ENCODE measurements at regions not wholly inside any gene's neighbourhood (a gene's known extent, or its start where the extent isn't known, plus 50 kb on each side); places are given as distances from the start of the nearest gene placed in this dataset.

DNA sequence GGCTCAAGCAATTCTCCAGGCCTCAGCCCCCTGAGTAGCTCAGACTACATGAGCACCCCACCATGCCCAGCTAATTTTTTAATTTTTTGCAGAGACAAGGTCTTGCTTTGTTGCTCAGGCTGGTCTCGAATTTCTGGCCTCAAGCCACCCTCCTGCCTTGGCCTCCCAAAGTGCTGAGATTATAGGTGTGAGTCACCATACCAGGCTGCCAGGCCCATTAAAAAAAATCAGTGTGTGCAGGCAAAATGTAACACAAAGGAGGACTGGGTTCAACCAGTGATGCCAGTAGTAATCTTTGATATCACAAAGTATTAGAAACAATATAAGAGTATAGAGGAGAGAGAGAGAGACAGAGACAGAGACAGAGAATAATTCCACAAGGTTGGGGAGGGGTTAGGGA lies 322.7 kb downstream of the MSX2 start:
- no peak for DNase-seq
- Histone ChIP-seq H3K4me1 (ENCODE audit: control insufficient read depth, insufficient read depth, low read length, poor library complexity, severe bottlenecking) (no peaks in the 10 kb centered on the region), H3K27me3 (replicated peaks; ENCODE audit: control insufficient read depth, insufficient read depth, low read length, poor library complexity, severe bottlenecking) (no peaks in the 10 kb centered on the region), H3K9me3 (ENCODE audit: control insufficient read depth, low read length) (no peaks in the 10 kb centered on the region), H3K36me3 (ENCODE audit: control insufficient read depth, insufficient read depth, low read length) (no peaks in the 10 kb centered on the region), H3K4me3 (ENCODE audit: insufficient read depth, low read depth, low read length, poor library complexity, severe bottlenecking) (no peak overlapping the region), H3K27ac (ENCODE audit: insufficient read depth, low read length, poor library complexity, severe bottlenecking) (no peak overlapping the region)

DNA sequence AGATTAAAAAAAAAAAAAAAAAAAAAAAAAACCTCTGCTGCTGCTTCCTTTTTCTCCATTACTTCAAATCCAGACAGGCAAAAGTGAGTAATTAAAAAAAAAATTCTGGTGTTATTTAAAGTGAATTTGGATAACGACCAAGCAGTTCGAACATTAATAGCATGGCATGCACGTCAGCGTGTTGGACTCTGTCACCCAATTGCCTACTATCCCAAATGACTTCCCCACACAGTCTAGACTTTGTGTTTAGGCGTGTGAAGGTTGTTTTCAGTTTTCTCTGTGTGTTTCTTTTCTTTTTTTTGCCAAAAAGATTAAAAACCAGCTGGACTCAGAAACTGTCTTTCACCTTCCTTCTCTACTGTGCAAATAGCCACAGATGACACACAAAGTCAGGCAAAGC lies 321.4 kb downstream of the MSX2 start:
- H3K27ac ChIP-seq (ENCODE audit: insufficient read depth, low read length, poor library complexity, severe bottlenecking): no peak overlapping the region
- H3K9me3 ChIP-seq (ENCODE audit: control insufficient read depth, low read length): no peaks in the 10 kb centered on the region
- DNase-seq: no peak
- H3K36me3 ChIP-seq (ENCODE audit: control insufficient read depth, insufficient read depth, low read length): no peaks in the 10 kb centered on the region
- H3K4me1 ChIP-seq (ENCODE audit: control insufficient read depth, insufficient read depth, low read length, poor library complexity, severe bottlenecking): no peaks in the 10 kb centered on the region
- H3K4me3 ChIP-seq (ENCODE audit: insufficient read depth, low read depth, low read length, poor library complexity, severe bottlenecking): no peak overlapping the region
- H3K27me3 ChIP-seq (replicated peaks; ENCODE audit: control insufficient read depth, insufficient read depth, low read length, poor library complexity, severe bottlenecking): no peaks in the 10 kb centered on the region

DNA sequence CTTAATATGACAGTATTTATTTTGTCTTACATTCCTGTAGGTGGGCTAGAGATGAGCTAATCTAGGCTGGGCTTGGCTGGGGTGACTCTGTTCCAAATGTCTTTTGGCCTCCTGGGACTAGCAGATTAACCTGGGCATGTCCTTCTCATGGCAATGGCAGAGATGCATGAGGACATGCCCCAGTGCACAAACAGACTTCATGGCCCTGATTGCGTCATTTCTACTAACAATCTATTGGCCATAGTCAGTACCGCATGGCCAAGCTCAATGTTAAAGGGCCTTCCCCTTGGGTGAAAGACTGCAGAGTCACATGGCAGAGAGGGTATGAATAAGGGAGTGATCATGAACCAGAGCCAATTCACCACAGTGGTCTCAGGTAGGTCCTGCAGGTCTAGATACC lies 313.4 kb downstream of the MSX2 start:
- no peaks in the 10 kb centered on the region for H3K9me3 ChIP-seq (ENCODE audit: control insufficient read depth, low read length)
- H3K27me3 ChIP-seq (replicated peaks; ENCODE audit: control insufficient read depth, insufficient read depth, low read length, poor library complexity, severe bottlenecking): no peaks in the 10 kb centered on the region
- no peaks in the 10 kb centered on the region for H3K36me3 ChIP-seq (ENCODE audit: control insufficient read depth, insufficient read depth, low read length)
- no peak overlapping the region for H3K27ac ChIP-seq (ENCODE audit: insufficient read depth, low read length, poor library complexity, severe bottlenecking)
- no peak for DNase-seq
- no peak overlapping the region for H3K4me3 ChIP-seq (ENCODE audit: insufficient read depth, low read depth, low read length, poor library complexity, severe bottlenecking)
- no peaks in the 10 kb centered on the region for H3K4me1 ChIP-seq (ENCODE audit: control insufficient read depth, insufficient read depth, low read length, poor library complexity, severe bottlenecking)

DNA sequence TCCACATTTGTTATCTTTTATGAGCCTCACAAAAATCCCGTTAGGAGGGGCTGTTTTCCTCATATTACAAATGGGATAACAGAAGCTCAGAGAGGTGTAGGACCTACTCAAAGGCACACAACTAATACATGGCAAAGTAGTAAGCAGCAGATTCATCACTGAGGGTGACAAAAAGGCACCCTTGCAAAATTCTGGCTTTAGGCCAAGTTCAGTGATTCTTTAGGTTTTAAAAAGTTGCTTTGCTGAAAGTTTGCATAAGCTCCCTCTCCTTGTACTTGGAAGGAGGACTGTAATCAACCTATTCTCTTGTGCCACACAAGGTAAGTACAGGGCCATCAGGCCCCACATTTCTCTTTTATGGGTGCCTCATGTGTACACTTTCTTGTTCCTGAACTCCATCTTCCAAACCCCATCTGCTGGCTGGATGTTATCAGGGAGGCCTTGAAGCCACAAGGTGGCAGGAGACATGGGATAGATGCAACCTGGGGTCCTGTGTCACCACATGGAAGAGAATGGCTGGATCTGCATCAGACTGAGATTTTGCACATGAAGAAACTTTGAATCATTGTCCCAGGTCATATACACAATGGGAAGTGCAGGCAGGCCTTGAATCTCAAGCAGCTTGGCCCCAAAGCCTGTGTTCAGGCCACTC lies 311.6 kb downstream of the MSX2 start:
- no peak for DNase-seq
- Histone ChIP-seq H3K4me1 (ENCODE audit: control insufficient read depth, insufficient read depth, low read length, poor library complexity, severe bottlenecking) (no peaks in the 10 kb centered on the region), H3K4me3 (ENCODE audit: insufficient read depth, low read depth, low read length, poor library complexity, severe bottlenecking) (no peak overlapping the region), H3K27me3 (replicated peaks; ENCODE audit: control insufficient read depth, insufficient read depth, low read length, poor library complexity, severe bottlenecking) (no peaks in the 10 kb centered on the region), H3K36me3 (ENCODE audit: control insufficient read depth, insufficient read depth, low read length) (no peaks in the 10 kb centered on the region), H3K9me3 (ENCODE audit: control insufficient read depth, low read length) (no peaks in the 10 kb centered on the region), H3K27ac (ENCODE audit: insufficient read depth, low read length, poor library complexity, severe bottlenecking) (no peak overlapping the region)

DNA sequence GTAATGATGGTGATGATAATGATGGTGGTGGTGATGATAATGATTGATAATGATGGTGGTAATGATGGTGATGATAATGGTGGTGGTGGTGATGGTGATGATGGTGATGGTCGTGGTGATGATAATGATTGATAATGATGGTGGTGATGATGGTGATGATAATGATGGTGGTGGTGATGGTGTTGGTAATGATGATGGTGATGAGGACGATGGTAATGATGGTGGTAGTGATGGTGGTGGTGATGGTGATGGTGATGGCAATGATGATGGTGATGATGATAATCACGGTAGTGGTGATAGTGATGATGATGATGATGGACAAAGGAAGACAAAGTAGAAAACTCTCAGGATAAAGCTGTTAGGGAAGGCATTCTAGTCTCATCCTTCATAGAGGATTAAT lies 310.5 kb downstream of the MSX2 start:
- H3K4me1 ChIP-seq (ENCODE audit: control insufficient read depth, insufficient read depth, low read length, poor library complexity, severe bottlenecking): no peaks in the 10 kb centered on the region
- no peaks in the 10 kb centered on the region for H3K9me3 ChIP-seq (ENCODE audit: control insufficient read depth, low read length)
- H3K27me3 ChIP-seq (replicated peaks; ENCODE audit: control insufficient read depth, insufficient read depth, low read length, poor library complexity, severe bottlenecking): no peaks in the 10 kb centered on the region
- H3K4me3 ChIP-seq (ENCODE audit: insufficient read depth, low read depth, low read length, poor library complexity, severe bottlenecking): no peak overlapping the region
- H3K27ac ChIP-seq (ENCODE audit: insufficient read depth, low read length, poor library complexity, severe bottlenecking): no peak overlapping the region
- H3K36me3 ChIP-seq (ENCODE audit: control insufficient read depth, insufficient read depth, low read length): no peaks in the 10 kb centered on the region
- no peak for DNase-seq

DNA sequence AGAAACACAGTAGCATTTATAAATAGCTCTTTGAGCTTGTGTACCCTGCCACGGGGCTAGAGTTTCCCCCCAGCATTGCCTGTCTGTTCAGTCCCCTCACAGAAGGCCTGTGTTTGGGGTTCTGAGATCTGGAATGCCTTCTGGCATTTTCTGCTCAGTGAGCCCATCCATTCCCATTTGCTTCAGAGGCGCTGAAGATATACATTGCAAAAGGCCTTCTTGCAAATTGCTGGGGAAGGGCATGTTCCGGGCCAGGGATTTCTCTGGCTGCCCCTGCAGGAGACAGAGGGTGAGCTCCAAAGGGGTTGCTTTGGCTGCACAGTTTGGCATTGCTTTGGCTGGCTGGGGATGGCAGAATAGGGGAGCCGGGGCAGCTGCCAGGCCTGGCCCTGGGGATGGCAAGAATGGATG lies 308.4 kb downstream of the MSX2 start:
- H3K36me3 ChIP-seq (ENCODE audit: control insufficient read depth, insufficient read depth, low read length): no peaks in the 10 kb centered on the region
- DNase-seq: no peak
- H3K27me3 ChIP-seq (replicated peaks; ENCODE audit: control insufficient read depth, insufficient read depth, low read length, poor library complexity, severe bottlenecking): no peaks in the 10 kb centered on the region
- H3K4me1 ChIP-seq (ENCODE audit: control insufficient read depth, insufficient read depth, low read length, poor library complexity, severe bottlenecking): no peaks in the 10 kb centered on the region
- H3K27ac ChIP-seq (ENCODE audit: insufficient read depth, low read length, poor library complexity, severe bottlenecking): no peak overlapping the region
- no peak overlapping the region for H3K4me3 ChIP-seq (ENCODE audit: insufficient read depth, low read depth, low read length, poor library complexity, severe bottlenecking)
- no peaks in the 10 kb centered on the region for H3K9me3 ChIP-seq (ENCODE audit: control insufficient read depth, low read length)

DNA sequence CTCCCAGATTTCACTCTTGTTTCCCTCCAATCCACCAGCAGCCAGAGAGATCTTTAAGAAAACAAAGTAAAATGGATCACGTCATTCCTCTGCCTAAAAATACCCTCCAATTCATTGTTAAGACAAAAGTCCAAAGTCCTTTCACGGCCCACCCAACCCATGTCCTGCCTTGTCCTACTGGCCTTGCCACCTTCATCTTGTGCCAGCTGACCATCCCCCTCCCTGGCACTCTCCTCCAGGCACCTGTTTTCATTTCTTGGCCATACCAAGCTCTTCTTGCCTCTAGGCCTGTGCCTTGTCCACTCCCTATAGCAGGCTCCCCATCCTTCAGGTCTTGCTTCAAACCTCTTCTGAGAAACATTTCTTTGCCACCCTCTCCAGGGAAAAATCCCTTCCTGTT lies 307.6 kb downstream of the MSX2 start:
- Histone ChIP-seq H3K27ac (ENCODE audit: insufficient read depth, low read length, poor library complexity, severe bottlenecking) (no peak overlapping the region), H3K36me3 (ENCODE audit: control insufficient read depth, insufficient read depth, low read length) (no peaks in the 10 kb centered on the region), H3K9me3 (ENCODE audit: control insufficient read depth, low read length) (no peaks in the 10 kb centered on the region), H3K27me3 (replicated peaks; ENCODE audit: control insufficient read depth, insufficient read depth, low read length, poor library complexity, severe bottlenecking) (no peaks in the 10 kb centered on the region), H3K4me1 (ENCODE audit: control insufficient read depth, insufficient read depth, low read length, poor library complexity, severe bottlenecking) (no peaks in the 10 kb centered on the region), H3K4me3 (ENCODE audit: insufficient read depth, low read depth, low read length, poor library complexity, severe bottlenecking) (no peak overlapping the region)
- no peak for DNase-seq

DNA sequence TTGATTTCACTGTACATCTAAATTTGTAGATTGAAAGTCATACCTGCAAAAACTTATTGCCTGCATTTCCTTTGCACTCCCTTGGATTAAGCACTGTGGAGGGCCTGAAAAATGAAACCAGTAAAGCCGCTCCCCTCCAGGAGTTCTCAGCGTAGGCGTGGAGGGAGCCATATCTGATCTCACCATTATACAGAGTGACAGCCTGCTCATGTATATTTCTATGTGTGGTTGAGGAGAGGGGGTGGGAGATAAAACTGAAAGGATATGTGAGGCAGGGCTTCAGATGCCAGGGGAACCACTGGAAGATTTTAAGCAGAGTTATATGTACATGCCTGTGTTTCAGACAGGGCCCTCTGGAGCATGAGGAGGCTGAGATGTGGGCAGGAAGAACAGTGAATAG lies 303.0 kb downstream of the MSX2 start:
- H3K27ac ChIP-seq (ENCODE audit: insufficient read depth, low read length, poor library complexity, severe bottlenecking): no peak overlapping the region
- no peak overlapping the region for H3K4me3 ChIP-seq (ENCODE audit: insufficient read depth, low read depth, low read length, poor library complexity, severe bottlenecking)
- H3K27me3 ChIP-seq (replicated peaks; ENCODE audit: control insufficient read depth, insufficient read depth, low read length, poor library complexity, severe bottlenecking): no peaks in the 10 kb centered on the region
- no peaks in the 10 kb centered on the region for H3K9me3 ChIP-seq (ENCODE audit: control insufficient read depth, low read length)
- H3K36me3 ChIP-seq (ENCODE audit: control insufficient read depth, insufficient read depth, low read length): no peaks in the 10 kb centered on the region
- H3K4me1 ChIP-seq (ENCODE audit: control insufficient read depth, insufficient read depth, low read length, poor library complexity, severe bottlenecking): no peaks in the 10 kb centered on the region
- no peak for DNase-seq

DNA sequence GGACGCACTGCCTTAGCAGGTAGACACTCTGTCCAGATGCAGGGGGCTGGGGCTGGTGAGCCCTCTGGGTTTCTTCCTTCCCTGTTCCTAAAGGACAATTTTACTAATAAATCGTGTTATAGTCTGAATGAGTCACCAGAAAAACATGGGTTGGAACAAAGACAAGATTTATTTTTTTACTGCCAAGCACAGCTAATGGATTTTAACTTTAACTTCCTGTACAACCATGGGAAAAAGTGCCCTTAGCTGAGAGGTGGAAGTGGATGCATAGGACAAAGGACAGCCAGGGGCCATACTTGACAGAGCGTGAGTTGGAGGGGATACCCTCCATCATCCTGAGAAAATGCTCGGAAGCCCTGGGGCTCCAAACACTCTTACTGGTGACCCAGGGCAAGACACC lies 300.7 kb downstream of the MSX2 start:
- no peak for DNase-seq
- no peak overlapping the region for H3K4me3 ChIP-seq (ENCODE audit: insufficient read depth, low read depth, low read length, poor library complexity, severe bottlenecking)
- H3K27ac ChIP-seq (ENCODE audit: insufficient read depth, low read length, poor library complexity, severe bottlenecking): no peak overlapping the region
- no peaks in the 10 kb centered on the region for H3K27me3 ChIP-seq (replicated peaks; ENCODE audit: control insufficient read depth, insufficient read depth, low read length, poor library complexity, severe bottlenecking)
- H3K36me3 ChIP-seq (ENCODE audit: control insufficient read depth, insufficient read depth, low read length): no peaks in the 10 kb centered on the region
- H3K9me3 ChIP-seq (ENCODE audit: control insufficient read depth, low read length): no peaks in the 10 kb centered on the region
- no peaks in the 10 kb centered on the region for H3K4me1 ChIP-seq (ENCODE audit: control insufficient read depth, insufficient read depth, low read length, poor library complexity, severe bottlenecking)

DNA sequence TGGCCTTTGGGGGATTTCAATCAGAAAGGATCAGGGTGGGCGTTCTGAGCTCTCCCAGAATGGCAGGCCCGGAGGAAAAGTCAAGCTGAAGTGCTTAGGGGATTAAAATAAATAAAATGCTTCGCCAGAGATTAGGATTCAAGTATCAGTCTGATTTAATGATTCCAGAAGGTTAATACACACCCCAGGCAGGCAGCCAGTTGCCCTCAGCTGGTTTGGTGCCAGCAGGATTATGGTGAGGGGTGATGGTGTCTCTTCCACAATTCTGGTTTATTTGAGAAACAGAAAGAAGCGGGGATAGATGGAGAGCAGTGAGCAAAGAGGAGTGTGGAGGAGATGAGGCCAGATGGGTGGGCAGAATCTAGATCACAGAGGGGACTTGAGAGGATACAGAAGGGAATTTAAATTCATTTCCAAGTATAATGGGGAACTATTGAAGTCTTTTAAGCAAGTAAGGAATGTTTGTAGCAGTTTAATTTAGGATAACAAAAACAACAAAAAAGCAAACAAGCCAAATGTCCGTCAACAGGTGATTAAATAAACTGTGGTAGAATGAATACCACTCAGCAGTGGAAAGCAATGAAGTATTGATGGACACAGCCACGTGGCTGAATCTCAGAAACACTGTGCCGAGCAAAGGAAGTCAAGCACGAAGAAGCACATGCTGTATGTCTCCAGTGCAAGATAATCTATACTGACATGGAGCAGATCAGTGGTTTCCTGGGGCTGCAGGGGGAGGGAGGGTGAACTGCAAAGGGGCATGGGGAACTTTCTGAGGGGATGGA lies 297.7 kb downstream of the MSX2 start:
- Histone ChIP-seq H3K4me1 (ENCODE audit: control insufficient read depth, insufficient read depth, low read length, poor library complexity, severe bottlenecking) (no peaks in the 10 kb centered on the region), H3K4me3 (ENCODE audit: insufficient read depth, low read depth, low read length, poor library complexity, severe bottlenecking) (no peak overlapping the region), H3K27me3 (replicated peaks; ENCODE audit: control insufficient read depth, insufficient read depth, low read length, poor library complexity, severe bottlenecking) (peaks cover 6% of the 10 kb centered on the region), H3K36me3 (ENCODE audit: control insufficient read depth, insufficient read depth, low read length) (no peaks in the 10 kb centered on the region), H3K9me3 (ENCODE audit: control insufficient read depth, low read length) (no peaks in the 10 kb centered on the region), H3K27ac (ENCODE audit: insufficient read depth, low read length, poor library complexity, severe bottlenecking) (no peak overlapping the region)
- no peak for DNase-seq

All from effector memory CD4-positive, alpha-beta T cell (primary cell).